ENCODE measurements at regions not wholly inside any gene's neighbourhood (a gene's known extent, or its start where the extent isn't known, plus 50 kb on each side); places are given as distances from the start of the nearest gene placed in this dataset.

- TF ChIP-seq CTCF (IDR thresholded peaks at IDR 0.05), result no peak
- no peak for TF ChIP-seq POLR2A (IDR thresholded peaks at IDR 0.05)
- no peak for TF ChIP-seq POLR2AphosphoS5 (IDR thresholded peaks at IDR 0.05)
Measured at GRCh38 chr4:24226667-24227066, 336.8 kb upstream of the PPARGC1A start.

Data from suprapubic skin (tissue), 4 donors.